ENCODE measurements at regions not wholly inside any gene's neighbourhood (a gene's known extent, or its start where the extent isn't known, plus 50 kb on each side); places are given as distances from the start of the nearest gene placed in this dataset.

DNA sequence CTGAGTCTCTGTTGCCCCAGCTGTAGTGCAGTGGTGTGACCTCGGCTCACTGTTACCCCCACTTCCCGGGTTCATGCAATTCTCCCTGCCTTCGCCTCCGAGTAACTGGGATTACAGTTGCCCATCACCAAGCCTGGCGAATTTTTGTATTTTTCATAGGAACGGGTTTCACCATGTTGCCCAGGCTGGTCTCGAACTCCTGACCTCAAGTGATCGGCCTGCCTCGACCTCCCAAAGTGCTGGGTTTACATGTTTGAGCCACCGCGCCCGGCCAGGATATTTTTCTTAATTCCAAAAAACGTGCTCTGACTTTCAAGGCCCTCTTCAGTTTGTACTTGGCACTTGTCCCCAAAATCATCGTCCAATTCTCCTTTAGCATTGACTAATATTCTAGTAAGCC, 129.2 kb upstream of the EPHA5 start:
- WGBS = 80% methylated on average over 14 of the region's 14 CpGs
- no peaks in the 10 kb centered on the region for H3K36me3 ChIP-seq
- no peak for DNase-seq (ENCODE audit: extremely low spot score)
- H3K4me1 ChIP-seq = no peaks in the 10 kb centered on the region
- no peaks in the 10 kb centered on the region for H3K27me3 ChIP-seq
- no peaks in the 10 kb centered on the region for H3K9me3 ChIP-seq
- H3K27ac ChIP-seq (replicated peaks in 1 of 4) = no peak overlapping the region
- intact Hi-C loops (cut with DNase I) = no loop called here
- no peak overlapping the region for H3K4me3 ChIP-seq
- TF ChIP-seq, protein P1, sequence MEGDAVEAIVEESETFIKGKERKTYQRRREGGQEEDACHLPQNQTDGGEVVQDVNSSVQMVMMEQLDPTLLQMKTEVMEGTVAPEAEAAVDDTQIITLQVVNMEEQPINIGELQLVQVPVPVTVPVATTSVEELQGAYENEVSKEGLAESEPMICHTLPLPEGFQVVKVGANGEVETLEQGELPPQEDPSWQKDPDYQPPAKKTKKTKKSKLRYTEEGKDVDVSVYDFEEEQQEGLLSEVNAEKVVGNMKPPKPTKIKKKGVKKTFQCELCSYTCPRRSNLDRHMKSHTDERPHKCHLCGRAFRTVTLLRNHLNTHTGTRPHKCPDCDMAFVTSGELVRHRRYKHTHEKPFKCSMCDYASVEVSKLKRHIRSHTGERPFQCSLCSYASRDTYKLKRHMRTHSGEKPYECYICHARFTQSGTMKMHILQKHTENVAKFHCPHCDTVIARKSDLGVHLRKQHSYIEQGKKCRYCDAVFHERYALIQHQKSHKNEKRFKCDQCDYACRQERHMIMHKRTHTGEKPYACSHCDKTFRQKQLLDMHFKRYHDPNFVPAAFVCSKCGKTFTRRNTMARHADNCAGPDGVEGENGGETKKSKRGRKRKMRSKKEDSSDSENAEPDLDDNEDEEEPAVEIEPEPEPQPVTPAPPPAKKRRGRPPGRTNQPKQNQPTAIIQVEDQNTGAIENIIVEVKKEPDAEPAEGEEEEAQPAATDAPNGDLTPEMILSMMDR (IDR thresholded peaks at IDR 0.05) = no peak
- no peak for TF ChIP-seq EP300 (IDR thresholded peaks at IDR 0.05)
- no peak for TF ChIP-seq POLR2AphosphoS5 (IDR thresholded peaks at IDR 0.05)
- TF ChIP-seq POLR2A (IDR thresholded peaks at IDR 0.05; ENCODE audit: low read depth) = no peak

DNA sequence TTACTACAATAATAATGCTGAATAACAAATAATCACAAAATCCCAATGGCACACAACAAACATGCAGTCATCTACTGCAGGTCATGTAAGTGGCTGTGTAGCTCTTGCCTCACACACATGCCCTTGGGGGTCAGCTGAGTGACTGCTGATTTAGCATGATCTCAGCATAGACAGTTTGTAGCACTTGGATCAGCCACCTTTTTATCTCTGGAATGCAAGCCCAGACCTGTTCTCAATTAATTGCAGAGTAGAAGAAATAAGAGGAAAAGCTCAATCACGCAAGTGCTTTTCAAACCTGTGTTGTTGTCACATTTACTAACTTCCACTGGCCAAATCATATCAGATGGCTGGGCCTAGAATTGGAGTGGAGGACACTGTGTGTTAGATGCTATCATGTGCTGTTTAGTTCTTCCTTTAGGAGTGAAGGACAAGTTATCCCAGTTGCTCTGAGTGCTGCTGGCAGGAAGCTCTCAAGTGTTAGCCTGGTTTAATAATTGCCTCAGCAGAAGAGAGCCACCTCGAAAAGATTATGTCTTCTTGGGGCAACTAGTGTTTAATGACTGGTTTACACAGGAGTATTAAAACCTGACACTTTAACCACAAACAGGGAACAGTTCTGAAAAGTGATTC, 128.3 kb upstream of the EPHA5 start:
- H3K4me3 ChIP-seq = no peak overlapping the region
- DNase-seq (ENCODE audit: extremely low spot score) = no peak
- H3K36me3 ChIP-seq = no peaks in the 10 kb centered on the region
- intact Hi-C loops (cut with DNase I) = no loop called here
- WGBS = 93% methylated on average over 2 of the region's 2 CpGs
- H3K9me3 ChIP-seq = no peaks in the 10 kb centered on the region
- H3K4me1 ChIP-seq = no peaks in the 10 kb centered on the region
- H3K27ac ChIP-seq (replicated peaks in 1 of 4) = no peak overlapping the region
- no peaks in the 10 kb centered on the region for H3K27me3 ChIP-seq
- TF ChIP-seq, protein P1 (IDR thresholded peaks at IDR 0.05) = no peak
- no peak for TF ChIP-seq POLR2A (IDR thresholded peaks at IDR 0.05; ENCODE audit: low read depth)
- TF ChIP-seq EP300 (IDR thresholded peaks at IDR 0.05) = no peak
- no peak for TF ChIP-seq POLR2AphosphoS5 (IDR thresholded peaks at IDR 0.05)

DNA sequence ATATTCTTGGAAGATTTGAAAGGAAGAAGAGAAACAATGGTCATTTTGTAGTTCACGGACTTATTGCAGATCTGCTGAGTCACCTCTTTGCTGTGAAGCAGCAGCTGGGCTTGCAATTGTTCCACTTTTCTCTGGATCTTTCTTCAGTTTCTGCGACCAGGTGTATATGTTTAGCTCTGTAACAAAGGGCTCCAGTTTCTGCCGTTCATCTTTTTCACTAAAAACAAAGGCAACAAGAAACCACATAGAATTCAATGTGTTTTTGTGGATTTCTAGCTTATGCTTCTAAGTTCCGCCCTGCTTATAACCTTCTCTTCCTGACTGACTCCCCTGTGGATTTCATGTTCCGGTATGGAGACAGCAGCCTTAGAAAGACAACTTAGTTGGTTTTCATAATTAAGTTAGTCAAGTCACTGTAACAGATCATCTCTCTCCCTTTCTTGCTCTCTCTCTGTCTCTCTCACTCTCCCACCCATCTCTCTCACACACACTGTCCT, 121.6 kb upstream of the EPHA5 start:
- Histone ChIP-seq H3K27ac (replicated peaks in 1 of 4) (no peak overlapping the region), H3K27me3 (no peaks in the 10 kb centered on the region), H3K36me3 (no peaks in the 10 kb centered on the region), H3K4me3 (no peak overlapping the region), H3K9me3 (no peaks in the 10 kb centered on the region), H3K4me1 (no peaks in the 10 kb centered on the region)
- 39% methylated on average over 5 of the region's 5 CpGs for WGBS
- TF ChIP-seq POLR2A (IDR thresholded peaks at IDR 0.05; ENCODE audit: low read depth) = no peak
- TF ChIP-seq POLR2AphosphoS5 (IDR thresholded peaks at IDR 0.05) = no peak
- TF ChIP-seq, protein P1 (IDR thresholded peaks at IDR 0.05) = no peak
- no peak for TF ChIP-seq EP300 (IDR thresholded peaks at IDR 0.05)
- DNase-seq (ENCODE audit: extremely low spot score) = no peak
- intact Hi-C loops (cut with DNase I) = no loop called here

DNA sequence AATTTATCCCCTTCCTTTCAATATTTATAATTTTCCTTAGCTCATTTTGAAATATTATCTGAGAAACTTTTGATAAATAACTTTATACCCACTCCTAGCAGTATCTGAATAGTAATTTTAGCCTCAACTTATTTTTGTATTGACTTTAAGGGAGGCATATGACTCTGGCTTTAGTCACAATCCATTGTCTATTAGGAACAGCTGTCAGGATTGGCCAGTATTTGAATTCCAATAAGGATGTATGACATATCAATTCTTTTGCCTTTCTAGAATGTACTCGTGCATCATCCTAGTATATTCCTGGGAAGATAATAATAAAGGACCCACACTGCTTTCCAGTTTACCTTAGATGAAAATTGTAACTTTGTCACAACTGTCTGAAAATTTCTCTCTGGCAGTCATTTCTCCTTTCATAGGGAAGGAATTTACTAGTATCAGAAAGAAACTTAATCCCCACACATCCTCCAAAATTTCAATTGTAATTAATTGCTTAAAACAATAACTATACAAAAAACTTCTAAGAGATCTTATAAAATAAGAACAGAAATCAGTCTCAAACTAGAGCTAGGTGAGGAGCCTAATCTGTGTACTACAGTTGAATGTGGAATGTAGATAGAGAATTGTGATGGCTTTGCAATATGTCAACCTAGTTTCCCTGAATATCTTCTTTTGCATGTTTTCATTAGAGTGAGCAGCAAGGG, 121.0 kb upstream of the EPHA5 start:
- 81% methylated on average over 1 of the region's 1 CpG for WGBS
- H3K27me3 ChIP-seq = no peaks in the 10 kb centered on the region
- H3K27ac ChIP-seq (replicated peaks in 1 of 4) = no peak overlapping the region
- no peaks in the 10 kb centered on the region for H3K36me3 ChIP-seq
- intact Hi-C loops (cut with DNase I) = no loop called here
- DNase-seq (ENCODE audit: extremely low spot score) = no peak
- TF ChIP-seq POLR2AphosphoS5 (IDR thresholded peaks at IDR 0.05) = no peak
- TF ChIP-seq, protein P1 (IDR thresholded peaks at IDR 0.05) = no peak
- no peak for TF ChIP-seq EP300 (IDR thresholded peaks at IDR 0.05)
- no peak for TF ChIP-seq POLR2A (IDR thresholded peaks at IDR 0.05; ENCODE audit: low read depth)
- H3K9me3 ChIP-seq = no peaks in the 10 kb centered on the region
- H3K4me1 ChIP-seq = no peaks in the 10 kb centered on the region
- H3K4me3 ChIP-seq = no peak overlapping the region

Data from esophagus muscularis mucosa (tissue), 4 donors.